ENCODE measurements at regions not wholly inside any gene's neighbourhood (a gene's known extent, or its start where the extent isn't known, plus 50 kb on each side); places are given as distances from the start of the nearest gene placed in this dataset.

DNA sequence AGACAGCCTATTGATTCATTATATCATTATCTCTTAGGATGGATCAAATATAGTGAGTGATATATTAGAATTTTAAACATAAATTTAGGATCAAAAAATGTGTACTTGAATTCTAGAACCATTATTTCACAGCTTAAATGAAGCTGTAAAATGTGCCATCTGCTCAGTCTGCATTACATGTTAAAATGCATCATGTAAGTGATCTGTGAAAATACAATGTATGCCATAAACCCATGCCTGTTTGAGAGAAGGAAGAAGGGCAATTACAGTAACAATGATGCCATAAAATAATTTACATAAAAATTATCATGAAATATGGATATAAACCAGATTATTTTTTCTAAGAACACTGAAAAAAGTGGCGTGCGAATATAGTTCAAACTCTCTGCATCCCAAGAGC is 1066.0 kb upstream of the ADGRL4 start:
- Histone ChIP-seq H3K36me3 (no peaks in the 10 kb centered on the region), H3K27me3 (no peaks in the 10 kb centered on the region), H3K9me3 (no peaks in the 10 kb centered on the region), H3K4me1 (no peaks in the 10 kb centered on the region), H3K4me3 (no peak overlapping the region), H3K27ac (no peak overlapping the region)
- DNase-seq = no peak
- intact Hi-C loops (cut with DNase I; ENCODE audit: low total_unique reads) = no loop called here
- no peak for TF ChIP-seq CTCF (IDR thresholded peaks at IDR 0.05)

DNA sequence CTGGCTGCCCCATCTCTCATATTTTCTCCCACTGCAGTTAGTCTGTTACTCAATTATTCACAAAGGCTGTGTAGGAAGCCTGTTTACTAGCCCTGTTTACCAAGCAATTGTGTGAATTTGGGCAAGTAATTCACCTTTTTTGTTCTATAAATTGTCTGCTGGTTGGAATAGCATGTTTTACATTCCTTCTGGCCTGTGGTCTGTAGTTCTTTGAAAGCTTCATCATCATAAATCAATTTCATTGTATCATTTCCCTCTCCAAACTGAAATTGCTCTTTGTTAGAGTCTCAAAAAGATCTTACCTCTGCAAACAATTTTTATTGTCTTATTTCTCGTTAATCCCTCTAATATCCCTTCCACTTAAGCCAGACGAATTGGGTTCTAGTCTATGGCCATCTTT is 1059.5 kb upstream of the ADGRL4 start:
- Histone ChIP-seq H3K4me3 (no peak overlapping the region), H3K27ac (no peak overlapping the region), H3K36me3 (no peaks in the 10 kb centered on the region), H3K27me3 (no peaks in the 10 kb centered on the region), H3K9me3 (no peaks in the 10 kb centered on the region), H3K4me1 (no peaks in the 10 kb centered on the region)
- intact Hi-C loops (cut with DNase I; ENCODE audit: low total_unique reads) = no loop called here
- no peak for TF ChIP-seq CTCF (IDR thresholded peaks at IDR 0.05)
- no peak for DNase-seq

DNA sequence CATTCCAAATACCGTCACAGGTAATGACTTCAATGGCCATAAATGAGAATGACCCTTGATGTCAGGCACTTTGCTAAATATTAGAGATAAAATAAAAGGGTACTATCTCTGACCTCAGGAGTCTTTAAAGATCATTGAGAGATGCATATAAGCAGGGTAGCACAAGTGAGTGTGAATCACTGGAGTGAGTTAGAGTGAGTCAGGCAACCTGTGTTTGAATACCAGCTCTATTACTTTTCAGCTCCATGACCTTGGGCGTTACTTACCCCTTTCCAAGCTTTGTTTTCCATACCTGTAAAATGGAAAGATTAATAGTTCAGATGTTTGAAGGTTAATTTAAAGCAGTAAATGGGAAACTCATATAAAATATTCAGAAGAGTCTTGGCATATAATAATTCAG is 1058.0 kb upstream of the ADGRL4 start:
- Histone ChIP-seq H3K27me3 (no peaks in the 10 kb centered on the region), H3K36me3 (no peaks in the 10 kb centered on the region), H3K4me3 (no peak overlapping the region), H3K4me1 (no peaks in the 10 kb centered on the region), H3K9me3 (no peaks in the 10 kb centered on the region), H3K27ac (no peak overlapping the region)
- no peak for TF ChIP-seq CTCF (IDR thresholded peaks at IDR 0.05)
- intact Hi-C loops (cut with DNase I; ENCODE audit: low total_unique reads) = no loop called here
- DNase-seq = no peak

GRCh38 chr1:80059940-80060339 is 1053.4 kb upstream of the ADGRL4 start:
- TF ChIP-seq CTCF (IDR thresholded peaks at IDR 0.05) = no peak
- no peaks in the 10 kb centered on the region for H3K36me3 ChIP-seq
- H3K9me3 ChIP-seq = no peaks in the 10 kb centered on the region
- no peaks in the 10 kb centered on the region for H3K27me3 ChIP-seq
- no peaks in the 10 kb centered on the region for H3K4me1 ChIP-seq
- H3K4me3 ChIP-seq = no peak overlapping the region
- H3K27ac ChIP-seq = no peak overlapping the region
- DNase-seq = no peak
- intact Hi-C loops (cut with DNase I; ENCODE audit: low total_unique reads) = no loop called here

- Histone ChIP-seq H3K27me3 (no peaks in the 10 kb centered on the region), H3K4me3 (no peak overlapping the region), H3K36me3 (no peaks in the 10 kb centered on the region), H3K4me1 (no peaks in the 10 kb centered on the region), H3K27ac (no peak overlapping the region), H3K9me3 (no peaks in the 10 kb centered on the region)
- intact Hi-C loops (cut with DNase I; ENCODE audit: low total_unique reads) = no loop called here
- TF ChIP-seq CTCF (IDR thresholded peaks at IDR 0.05) = no peak
- DNase-seq = no peak
Measured at GRCh38 chr1:80056179-80056578, 1049.6 kb upstream of the ADGRL4 start.

DNA sequence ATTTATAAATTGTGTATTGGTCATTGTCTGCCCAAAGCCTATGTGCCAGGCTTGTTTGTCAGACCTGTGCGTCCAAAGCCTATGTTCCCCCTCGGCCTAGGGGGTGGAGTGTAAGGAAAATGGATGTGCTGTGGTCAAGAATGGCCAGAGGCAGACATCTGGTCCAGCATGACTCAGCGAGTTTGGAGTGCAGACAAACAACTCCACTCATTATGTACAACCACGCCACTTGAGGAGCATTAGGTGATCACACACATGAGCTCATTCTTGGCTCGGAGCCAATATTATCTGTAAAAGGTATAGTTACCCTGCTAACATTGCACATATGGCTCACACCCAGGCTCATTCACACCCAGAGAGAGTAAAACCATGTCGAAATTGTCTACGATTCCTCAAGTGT is 1047.6 kb upstream of the ADGRL4 start:
- no peaks in the 10 kb centered on the region for H3K27me3 ChIP-seq
- H3K4me3 ChIP-seq = no peak overlapping the region
- H3K36me3 ChIP-seq = no peaks in the 10 kb centered on the region
- H3K9me3 ChIP-seq = no peaks in the 10 kb centered on the region
- DNase-seq = no peak
- H3K4me1 ChIP-seq = no peaks in the 10 kb centered on the region
- no peak for TF ChIP-seq CTCF (IDR thresholded peaks at IDR 0.05)
- intact Hi-C loops (cut with DNase I; ENCODE audit: low total_unique reads) = no loop called here
- no peak overlapping the region for H3K27ac ChIP-seq

Data from tibial artery (tissue), 4 donors.